B cell (primary cell): ENCODE measurements at regions not wholly inside any gene's neighbourhood (a gene's known extent, or its start where the extent isn't known, plus 50 kb on each side); places are given as distances from the start of the nearest gene placed in this dataset.

Source experiments
- CTCF ChIP-seq: fragments of 200-600 bp; IDR thresholded peaks from one replicate; pipeline ENCODE4 v1.8.0; 2022; ENCODE audit warnings: antibody characterized with exemption, mild to moderate bottlenecking
- EZH2 ChIP-seq: IDR thresholded peaks from 2 replicates; pipeline ENCODE4 v1.6.1; 2012; ENCODE audit warnings: borderline replicate concordance, low read depth, mild to moderate bottlenecking, moderate library complexity, low read length; ENCODE audit not compliant: insufficient read depth, poor library complexity, severe bottlenecking

GRCh38 chr20:11852811-11853210 is 64.9 kb upstream of the BTBD3 start:
- TF ChIP-seq CTCF (no peak), EZH2 (no peak)
